SK-MEL-5 (cell line): ENCODE measurements at regions not wholly inside any gene's neighbourhood (a gene's known extent, or its start where the extent isn't known, plus 50 kb on each side); places are given as distances from the start of the nearest gene placed in this dataset.
"Not testable (repeated sequence)": the region's sequence is repeated elsewhere in the genome, so short reads cannot be mapped to it uniquely, and the experiment has no call there.

Experiments
- DNase-seq: peaks from one replicate; pipeline ENCODE4 v3.0.0-alpha.2; 2016; ENCODE audit warnings: low read depth, low spot score
- in situ Hi-C: cut with HindIII; loops from 2 replicates; pipeline ENCODE4 v1.10.0; 2016; ENCODE audit warnings: low sequenced_read_pairs, high pct_unique_total_duplicates, low pct_unique_long_range_greater_than_20kb

- peak; percentile 10 for DNase-seq
- in situ Hi-C loops: not testable (repeated sequence)
Observed at GRCh38 chr16:46390660-46391462, 230.3 kb downstream of the SHCBP1 start.

- DNase-seq: peak; percentile 86
- in situ Hi-C loops: not testable (repeated sequence)
Observed at GRCh38 chr16:46389561-46390041, 231.6 kb downstream of the SHCBP1 start.

GRCh38 chr16:46388939-46389491, 232.2 kb downstream of the SHCBP1 start:
- in situ Hi-C loops, DNase-seq: not testable (repeated sequence)

DNA sequence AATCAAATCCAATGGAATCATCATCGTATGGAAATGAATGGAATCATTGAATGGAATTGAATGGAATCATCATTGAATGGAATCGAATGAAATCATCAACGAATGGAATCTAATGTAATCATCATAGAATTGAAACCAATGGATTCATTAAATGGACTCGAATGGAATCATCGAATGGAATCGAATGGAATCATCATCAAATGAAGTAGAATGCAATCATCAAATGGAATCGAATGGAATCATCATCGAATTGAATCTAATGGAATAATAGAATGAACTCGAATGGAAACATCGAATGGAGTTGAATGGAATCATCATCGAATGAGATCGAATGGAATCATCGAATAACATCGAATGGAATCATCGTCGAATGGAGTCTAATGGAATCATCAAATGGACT, 232.8 kb downstream of the SHCBP1 start:
- in situ Hi-C loops: not testable (repeated sequence)
- DNase-seq: peak; percentile 28

- DNase-seq, in situ Hi-C loops: not testable (repeated sequence)
Observed at GRCh38 chr16:46387720-46388119, 233.5 kb downstream of the SHCBP1 start.

DNA sequence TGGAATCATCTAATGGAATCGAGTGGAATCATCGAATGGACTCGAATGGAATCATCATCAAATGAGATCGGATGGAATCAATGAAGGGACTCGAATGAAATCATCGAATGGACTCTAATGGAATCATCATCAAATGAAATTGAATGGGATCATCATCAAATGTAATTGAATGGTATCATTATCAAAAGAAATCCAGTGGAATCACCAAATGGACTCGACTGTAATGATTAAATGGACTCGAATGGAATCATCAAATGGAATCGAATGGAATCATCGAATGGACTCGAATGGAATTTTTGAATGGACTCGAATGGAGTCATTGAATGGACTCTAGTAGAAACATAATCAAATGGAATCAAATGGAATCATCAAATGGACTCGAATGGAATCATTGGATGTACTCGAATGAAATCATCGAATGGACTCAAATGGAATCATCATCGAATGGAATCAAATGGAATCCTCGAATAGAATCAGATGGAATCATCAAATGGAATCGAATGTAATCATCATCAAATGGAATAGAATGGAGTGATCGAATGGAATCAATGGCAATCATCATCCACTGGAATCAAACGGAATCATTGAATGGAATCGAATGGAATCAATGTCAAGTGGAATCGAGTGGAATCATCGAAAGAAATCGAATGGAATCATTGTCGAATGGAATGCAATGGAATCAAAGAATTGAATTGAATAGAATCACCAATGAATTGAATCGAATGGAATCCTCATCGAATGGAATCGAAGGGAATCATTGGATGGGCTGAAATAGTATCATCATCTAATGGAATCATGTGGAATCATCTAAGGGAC, 234.2 kb downstream of the SHCBP1 start:
- in situ Hi-C loops, DNase-seq: not testable (repeated sequence)

- DNase-seq: peak; percentile 63
- in situ Hi-C loops: not testable (repeated sequence)
Observed at GRCh38 chr16:46386110-46386771, 234.9 kb downstream of the SHCBP1 start.

GRCh38 chr16:46384285-46385061, 236.7 kb downstream of the SHCBP1 start:
- DNase-seq: peak; percentile 19

GRCh38 chr16:46383581-46383980, 237.6 kb downstream of the SHCBP1 start:
- in situ Hi-C loops: not testable (repeated sequence)
- DNase-seq: peak; percentile 1

More at GRCh38 chr16:46384285-46385061, 236.7 kb downstream of the SHCBP1 start:
- in situ Hi-C loops: not testable (repeated sequence)

GRCh38 chr16:46382791-46383541, 238.2 kb downstream of the SHCBP1 start:
- in situ Hi-C loops: not testable (repeated sequence)
- DNase-seq: peak; percentile 21

DNA sequence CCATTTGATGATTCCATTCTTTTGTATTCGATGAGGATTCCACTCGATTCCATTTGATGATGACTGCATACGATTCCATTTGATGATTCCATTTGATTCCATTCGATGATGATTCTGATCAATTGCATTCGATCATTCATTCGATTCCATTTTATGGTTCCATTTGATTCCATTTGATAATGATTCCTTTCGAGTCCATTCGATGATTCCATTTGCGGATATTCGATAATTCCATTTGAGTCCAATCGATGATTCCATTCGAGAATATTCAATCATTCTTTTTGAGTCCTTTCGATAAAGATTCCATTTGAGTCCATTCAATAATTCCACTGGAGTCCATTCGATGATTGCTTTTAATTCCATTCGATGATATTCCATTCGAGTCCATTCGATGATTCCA, 239.1 kb downstream of the SHCBP1 start:
- in situ Hi-C loops, DNase-seq: not testable (repeated sequence)

GRCh38 chr16:46381344-46381743, 239.8 kb downstream of the SHCBP1 start:
- peak; percentile 0 for DNase-seq
- in situ Hi-C loops: not testable (repeated sequence)
